Lung (tissue), 11 donors: ENCODE measurements at regions not wholly inside any gene's neighbourhood (a gene's known extent, or its start where the extent isn't known, plus 50 kb on each side); places are given as distances from the start of the nearest gene placed in this dataset.

ENCODE experiments used
- ATAC-seq: fragments of 200-7000 bp; cut with Tn5 transposase; one replicate; pipeline ENCODE4 v1.9.1; 2020; ENCODE audit warnings: moderate number of reproducible peaks; ENCODE audit not compliant: insufficient read depth, low FRiP score
- DNase-seq, 3 donors: peaks; one replicate each; pipeline ENCODE4 v3.0.0-alpha.2; 2013 to 2017
- H3K27ac ChIP-seq, 2 donors: one replicate each; pipeline ENCODE4 v1.5.1; 2013; ENCODE audit warnings: mild to moderate bottlenecking in 2 of 2, moderate library complexity in 2 of 2, control low read depth in 1 of 2, inconsistent platforms in 1 of 2, low read depth in 1 of 2, low read length in 1 of 2
- H3K27me3 ChIP-seq, 3 donors: one replicate each; pipeline ENCODE4 v1.5.1; 2013; ENCODE audit warnings: low read length in 2 of 3; ENCODE audit not compliant: control insufficient read depth in 3 of 3, insufficient read depth in 3 of 3
- H3K36me3 ChIP-seq, 4 donors: one replicate each; pipeline ENCODE4 v1.5.1; 2013; ENCODE audit warnings: low read length in 4 of 4, mild to moderate bottlenecking in 1 of 4, moderate library complexity in 1 of 4; ENCODE audit not compliant: control insufficient read depth in 4 of 4, insufficient read depth in 4 of 4
- H3K4me1 ChIP-seq, 5 donors: one replicate each; pipeline ENCODE4 v1.5.1; 2013; ENCODE audit warnings: low read length in 5 of 5, mild to moderate bottlenecking in 2 of 5, moderate library complexity in 1 of 5; ENCODE audit not compliant: control insufficient read depth in 5 of 5, insufficient read depth in 5 of 5
- H3K4me3 ChIP-seq: one replicate; pipeline ENCODE4 v1.5.1; 2013; ENCODE audit warnings: mild to moderate bottlenecking, control low read depth, moderate library complexity
- H3K9ac ChIP-seq, 2 donors: one replicate each; pipeline ENCODE4 v1.5.1; 2013; ENCODE audit warnings: low read length in 2 of 2, control low read depth in 1 of 2; ENCODE audit not compliant: insufficient read depth in 1 of 2
- H3K9me3 ChIP-seq, 4 donors: one replicate each; pipeline ENCODE4 v1.5.1; 2013; ENCODE audit warnings: low read length in 3 of 4, mild to moderate bottlenecking in 1 of 4, moderate library complexity in 1 of 4; ENCODE audit not compliant: control insufficient read depth in 4 of 4, insufficient read depth in 3 of 4
- WGBS, 2 donors: extraction: QIAGEN DNeasy Blood & Tissue Kit; methylation state at CpG; one replicate each; pipeline ENCODE4 v1.1.7; 2013; 5-methylcytosine and 5-hydroxymethylcytosine counted together
- TF ChIP-seq, protein P1 (sequence below): IDR thresholded peaks from 2 replicates; pipeline ENCODE4 v1.5.1; 2012; ENCODE audit warnings: mild to moderate bottlenecking; ENCODE audit errors: control extremely low read depth, extremely low read depth
- donor health status: control.
- donor health status: control.
- donor health status: Bipolar disorder and iron deficiency.
- donor health status: healthy.
- donor health status: DM: yes; HTN: yes; CAD: no.

DNA sequence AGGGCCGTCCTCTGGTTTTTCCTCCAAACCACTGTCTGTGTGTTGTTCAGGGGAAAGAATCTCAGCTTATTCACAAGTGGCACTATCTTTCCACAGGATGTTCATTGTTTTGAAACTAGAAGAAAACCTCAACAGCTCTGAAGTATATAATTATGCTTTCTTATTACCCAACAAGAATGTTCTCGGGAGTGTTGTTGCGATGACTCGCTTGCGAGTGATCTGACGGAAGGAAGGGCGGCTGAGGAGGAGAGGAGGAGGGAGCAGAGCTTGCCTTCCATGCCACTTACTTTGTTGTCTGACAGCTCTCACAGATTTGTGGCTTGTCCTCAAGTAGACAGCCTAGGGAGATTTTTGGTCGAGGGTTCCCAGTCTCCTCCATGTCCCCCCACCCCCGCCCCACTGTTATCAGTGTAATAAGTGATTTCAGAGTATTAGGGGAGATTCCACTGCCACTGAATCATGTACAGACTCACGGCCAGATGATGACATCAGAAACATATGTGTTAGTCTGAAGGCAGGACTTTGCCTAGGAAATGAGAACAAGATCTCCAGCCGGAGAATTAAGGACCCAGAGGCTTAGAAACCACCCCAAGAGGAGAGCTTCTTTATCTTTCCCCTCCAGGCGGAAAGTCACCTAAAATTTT lies 80.7 kb upstream of the CCN6 start:
- peak overlapping the region in 1 of 2 donors; percentile 64 for H3K9ac ChIP-seq
- no peaks in the 10 kb centered on the region for H3K9me3 ChIP-seq
- H3K36me3 ChIP-seq, result no peaks in the 10 kb centered on the region
- 20 to 26% methylated on average over 12 of the region's 12 CpGs for WGBS, 2 donors
- H3K4me3 ChIP-seq, result no peak overlapping the region
- TF ChIP-seq, protein P1, sequence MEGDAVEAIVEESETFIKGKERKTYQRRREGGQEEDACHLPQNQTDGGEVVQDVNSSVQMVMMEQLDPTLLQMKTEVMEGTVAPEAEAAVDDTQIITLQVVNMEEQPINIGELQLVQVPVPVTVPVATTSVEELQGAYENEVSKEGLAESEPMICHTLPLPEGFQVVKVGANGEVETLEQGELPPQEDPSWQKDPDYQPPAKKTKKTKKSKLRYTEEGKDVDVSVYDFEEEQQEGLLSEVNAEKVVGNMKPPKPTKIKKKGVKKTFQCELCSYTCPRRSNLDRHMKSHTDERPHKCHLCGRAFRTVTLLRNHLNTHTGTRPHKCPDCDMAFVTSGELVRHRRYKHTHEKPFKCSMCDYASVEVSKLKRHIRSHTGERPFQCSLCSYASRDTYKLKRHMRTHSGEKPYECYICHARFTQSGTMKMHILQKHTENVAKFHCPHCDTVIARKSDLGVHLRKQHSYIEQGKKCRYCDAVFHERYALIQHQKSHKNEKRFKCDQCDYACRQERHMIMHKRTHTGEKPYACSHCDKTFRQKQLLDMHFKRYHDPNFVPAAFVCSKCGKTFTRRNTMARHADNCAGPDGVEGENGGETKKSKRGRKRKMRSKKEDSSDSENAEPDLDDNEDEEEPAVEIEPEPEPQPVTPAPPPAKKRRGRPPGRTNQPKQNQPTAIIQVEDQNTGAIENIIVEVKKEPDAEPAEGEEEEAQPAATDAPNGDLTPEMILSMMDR, result no peak
- peak; percentile 74 for ATAC-seq
- H3K27ac ChIP-seq, result peak overlapping the region; percentile 41 to 57
- no peaks in the 10 kb centered on the region for H3K27me3 ChIP-seq
- DNase-seq, result peak; percentile 71 to 88 (median 87)
- H3K4me1 ChIP-seq, result peaks cover 0 to 27% (median 2%) of the 10 kb centered on the region in 5 donors

DNA sequence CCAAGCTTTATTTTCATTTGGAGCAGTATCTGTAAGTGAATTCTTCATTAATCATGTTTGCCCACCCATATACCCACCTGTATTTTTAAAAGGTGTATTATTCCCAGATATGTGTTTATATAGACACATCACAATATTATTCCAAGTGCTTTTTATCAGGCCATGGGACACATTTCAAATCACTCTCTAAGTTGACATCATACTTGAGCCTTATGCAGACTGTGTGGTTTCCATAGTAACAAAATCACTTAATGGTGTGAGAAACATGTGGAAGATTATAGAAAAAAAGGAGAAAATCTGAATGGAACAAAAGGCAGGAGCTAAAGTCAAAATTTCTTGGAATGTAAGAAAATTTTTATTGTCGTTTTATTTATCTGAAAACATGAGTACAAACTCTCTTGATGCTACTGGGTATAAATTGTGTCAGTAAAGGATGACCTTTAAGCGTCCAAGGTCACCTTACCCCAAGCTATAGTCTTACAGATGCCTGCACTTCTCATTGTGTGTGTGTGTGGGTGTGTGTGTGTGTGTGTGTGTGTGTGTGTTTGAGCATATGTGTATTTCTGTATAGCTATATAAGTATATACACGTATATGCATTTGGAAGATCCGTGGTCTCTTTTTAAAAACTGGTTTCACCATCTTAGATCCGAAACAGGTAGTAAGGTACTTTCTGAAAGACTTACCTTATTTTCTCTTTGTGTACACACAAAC lies 79.8 kb upstream of the CCN6 start:
- Histone ChIP-seq H3K27me3 (no peaks in the 10 kb centered on the region), H3K36me3 (no peaks in the 10 kb centered on the region), H3K27ac (no peak overlapping the region), H3K4me3 (no peak overlapping the region), H3K4me1 (peaks cover 0 to 27% (median 2%) of the 10 kb centered on the region in 5 donors), H3K9ac (peak overlapping the region in 1 of 2 donors; percentile 64), H3K9me3 (no peaks in the 10 kb centered on the region)
- ATAC-seq (no peak), DNase-seq (peak in 2 of 3 donors; percentile 61 to 65)
- WGBS, 2 donors, result 94 to 98% methylated on average over 5 of the region's 5 CpGs
- TF ChIP-seq, protein P1, result no peak

DNA sequence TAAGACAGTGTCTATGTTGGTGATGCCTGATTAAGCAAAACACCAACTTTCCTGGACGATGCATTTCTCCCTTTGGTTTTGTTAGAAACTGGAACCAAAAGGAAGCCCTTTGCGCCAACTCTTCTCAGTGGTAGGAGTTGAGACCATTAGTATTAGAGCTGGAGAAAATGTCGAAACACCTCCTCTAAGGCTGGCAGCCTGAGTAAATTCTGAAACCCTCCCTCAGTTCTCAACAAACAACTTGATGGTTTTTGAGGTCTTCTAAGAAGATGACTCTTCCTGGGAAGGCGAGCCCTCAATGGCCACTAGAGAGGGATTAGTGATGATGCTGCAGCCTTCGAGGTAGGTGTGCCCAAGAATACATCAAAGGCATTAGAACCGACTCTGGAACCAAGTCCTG lies 78.4 kb upstream of the CCN6 start:
- no peak for DNase-seq
- H3K4me1 ChIP-seq, result peaks cover 0 to 37% (median 5%) of the 10 kb centered on the region in 5 donors
- no peaks in the 10 kb centered on the region for H3K9me3 ChIP-seq
- WGBS, 2 donors, result 81 to 87% methylated on average over 6 of the region's 6 CpGs
- no peak overlapping the region for H3K27ac ChIP-seq
- H3K9ac ChIP-seq, result no peak overlapping the region
- no peak for ATAC-seq
- TF ChIP-seq, protein P1, result no peak
- H3K4me3 ChIP-seq, result no peak overlapping the region
- no peaks in the 10 kb centered on the region for H3K27me3 ChIP-seq
- H3K36me3 ChIP-seq, result no peaks in the 10 kb centered on the region
